Neural progenitor cell (in vitro differentiated cells): ENCODE measurements at regions not wholly inside any gene's neighbourhood (a gene's known extent, or its start where the extent isn't known, plus 50 kb on each side); places are given as distances from the start of the nearest gene placed in this dataset.

Experiments
- DNase-seq: peaks from one replicate; pipeline ENCODE4 v3.0.0-alpha.2; 2016; ENCODE audit warnings: low spot score
- H2AFZ ChIP-seq: fragments of 200-600 bp; sonication (generic); replicated peaks from 2 replicates; pipeline ENCODE4 v1.6.1; 2016; ENCODE audit warnings: antibody characterized with exemption
- H3F3A ChIP-seq: fragments of 200-600 bp; sonication (generic); 2 replicates; pipeline ENCODE4 v1.6.1; 2016; ENCODE audit warnings: antibody characterized with exemption, low read depth
- H3K27ac ChIP-seq: fragments of 200-600 bp; sonication (generic); 2 replicates; pipeline ENCODE4 v1.5.1; 2016; ENCODE audit warnings: mild to moderate bottlenecking
- H3K27me3 ChIP-seq: fragments of 200-600 bp; sonication (generic); 2 replicates; pipeline ENCODE4 v1.6.1; 2016; ENCODE audit warnings: mild to moderate bottlenecking, moderate library complexity
- H3K36me3 ChIP-seq: fragments of 200-600 bp; sonication (generic); 2 replicates; pipeline ENCODE4 v1.5.1; 2016
- H3K4me1 ChIP-seq: fragments of 200-600 bp; sonication (generic); 2 replicates; pipeline ENCODE4 v1.6.1; 2016; ENCODE audit warnings: mixed run types
- H3K4me2 ChIP-seq: fragments of 200-600 bp; sonication (generic); 2 replicates; pipeline ENCODE4 v1.6.1; 2016
- H3K4me3 ChIP-seq: fragments of 200-600 bp; sonication (generic); 2 replicates; pipeline ENCODE4 v1.5.1; 2016
- H3K79me2 ChIP-seq: fragments of 200-600 bp; sonication (generic); 2 replicates; pipeline ENCODE4 v1.6.1; 2016; ENCODE audit warnings: low read depth
- H3K9ac ChIP-seq: fragments of 200-600 bp; sonication (generic); 2 replicates; pipeline ENCODE4 v1.6.1; 2016
- H3K9me3 ChIP-seq: fragments of 200-600 bp; sonication (generic); 2 replicates; pipeline ENCODE4 v1.5.1; 2016; ENCODE audit warnings: low read depth
- H4K20me1 ChIP-seq: fragments of 200-600 bp; sonication (generic); 2 replicates; pipeline ENCODE4 v1.6.1; 2016; ENCODE audit warnings: low read depth
- H3K27ac Mint-ChIP-seq: 3 replicates; pipeline ENCODE4 v1.8.0; 2021; ENCODE audit warnings: mixed read lengths
- H3K27me3 Mint-ChIP-seq: 2 replicates; pipeline ENCODE4 v1.8.0; 2022; ENCODE audit warnings: low read depth, mild to moderate bottlenecking, inconsistent platforms, moderate library complexity, mixed read lengths; ENCODE audit not compliant: insufficient read depth
- H3K36me3 Mint-ChIP-seq: 3 replicates; pipeline ENCODE4 v1.8.0; 2021; ENCODE audit warnings: mixed read lengths
- H3K4me1 Mint-ChIP-seq: 3 replicates; pipeline ENCODE4 v1.8.0; 2021; ENCODE audit warnings: mixed read lengths
- H3K4me3 Mint-ChIP-seq: 3 replicates; pipeline ENCODE4 v1.8.0; 2021; ENCODE audit warnings: mild to moderate bottlenecking, moderate library complexity, mixed read lengths
- H3K9me3 Mint-ChIP-seq: 3 replicates; pipeline ENCODE4 v1.8.0; 2020; ENCODE audit warnings: mixed read lengths
- EZH2 ChIP-seq: fragments of 200-600 bp; sonication (generic); IDR thresholded peaks from 2 replicates; pipeline ENCODE4 v1.6.1; 2017; ENCODE audit warnings: antibody characterized with exemption, mild to moderate bottlenecking, moderate library complexity
- EZH2phosphoT487 ChIP-seq: fragments of 200-600 bp; sonication (generic); IDR thresholded peaks from 2 replicates; pipeline ENCODE4 v1.6.1; 2017; ENCODE audit warnings: antibody characterized with exemption
- TF ChIP-seq, protein P1 (sequence below): fragments of 200-600 bp; sonication (generic); IDR thresholded peaks from 2 replicates; pipeline ENCODE4 v1.5.1; 2017; ENCODE audit warnings: antibody characterized with exemption, mild to moderate bottlenecking

DNA sequence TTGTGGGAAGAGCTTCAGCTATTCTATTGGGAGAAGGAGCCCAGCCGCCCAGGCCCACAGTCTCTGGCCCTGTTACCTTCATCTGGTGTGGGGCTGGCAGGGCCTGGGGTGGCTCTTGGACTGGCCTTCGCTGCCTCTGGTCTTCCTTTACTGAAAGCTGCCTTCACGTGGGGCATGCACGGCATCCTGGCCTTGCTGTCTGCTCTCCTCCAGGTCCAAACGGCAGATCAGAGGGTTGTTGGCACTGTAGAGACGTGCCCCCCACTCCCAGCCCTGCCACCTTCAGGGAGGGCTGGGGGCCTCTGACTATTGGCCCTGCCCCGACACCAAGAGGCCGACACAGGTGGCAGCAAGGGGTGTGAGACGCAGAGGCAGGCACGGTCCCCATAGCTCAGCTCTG lies 291.3 kb upstream of the IRX1 start:
- no peaks in the 10 kb centered on the region for H3K36me3 ChIP-seq
- Mint-ChIP-seq H3K4me3 (no peak overlapping the region), H3K36me3 (no peaks in the 10 kb centered on the region), H3K9me3 (peaks cover 7% of the 10 kb centered on the region), H3K27ac (no peak overlapping the region), H3K4me1 (peaks cover 23% of the 10 kb centered on the region), H3K27me3 (peaks cover 5% of the 10 kb centered on the region)
- no peak overlapping the region for H2AFZ ChIP-seq
- no peak overlapping the region for H3K4me2 ChIP-seq
- no peaks in the 10 kb centered on the region for H3K9me3 ChIP-seq
- H3F3A ChIP-seq, result no peaks in the 10 kb centered on the region
- no peak overlapping the region for H3K4me3 ChIP-seq
- H3K4me1 ChIP-seq, result peaks cover 5% of the 10 kb centered on the region
- H3K79me2 ChIP-seq, result no peaks in the 10 kb centered on the region
- no peaks in the 10 kb centered on the region for H4K20me1 ChIP-seq
- H3K27me3 ChIP-seq, result no peaks in the 10 kb centered on the region
- no peak for DNase-seq
- TF ChIP-seq EZH2phosphoT487 (no peak), EZH2 (no peak)
- TF ChIP-seq, protein P1, sequence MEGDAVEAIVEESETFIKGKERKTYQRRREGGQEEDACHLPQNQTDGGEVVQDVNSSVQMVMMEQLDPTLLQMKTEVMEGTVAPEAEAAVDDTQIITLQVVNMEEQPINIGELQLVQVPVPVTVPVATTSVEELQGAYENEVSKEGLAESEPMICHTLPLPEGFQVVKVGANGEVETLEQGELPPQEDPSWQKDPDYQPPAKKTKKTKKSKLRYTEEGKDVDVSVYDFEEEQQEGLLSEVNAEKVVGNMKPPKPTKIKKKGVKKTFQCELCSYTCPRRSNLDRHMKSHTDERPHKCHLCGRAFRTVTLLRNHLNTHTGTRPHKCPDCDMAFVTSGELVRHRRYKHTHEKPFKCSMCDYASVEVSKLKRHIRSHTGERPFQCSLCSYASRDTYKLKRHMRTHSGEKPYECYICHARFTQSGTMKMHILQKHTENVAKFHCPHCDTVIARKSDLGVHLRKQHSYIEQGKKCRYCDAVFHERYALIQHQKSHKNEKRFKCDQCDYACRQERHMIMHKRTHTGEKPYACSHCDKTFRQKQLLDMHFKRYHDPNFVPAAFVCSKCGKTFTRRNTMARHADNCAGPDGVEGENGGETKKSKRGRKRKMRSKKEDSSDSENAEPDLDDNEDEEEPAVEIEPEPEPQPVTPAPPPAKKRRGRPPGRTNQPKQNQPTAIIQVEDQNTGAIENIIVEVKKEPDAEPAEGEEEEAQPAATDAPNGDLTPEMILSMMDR, result no peak
- H3K9ac ChIP-seq, result no peak overlapping the region
- no peak overlapping the region for H3K27ac ChIP-seq

DNA sequence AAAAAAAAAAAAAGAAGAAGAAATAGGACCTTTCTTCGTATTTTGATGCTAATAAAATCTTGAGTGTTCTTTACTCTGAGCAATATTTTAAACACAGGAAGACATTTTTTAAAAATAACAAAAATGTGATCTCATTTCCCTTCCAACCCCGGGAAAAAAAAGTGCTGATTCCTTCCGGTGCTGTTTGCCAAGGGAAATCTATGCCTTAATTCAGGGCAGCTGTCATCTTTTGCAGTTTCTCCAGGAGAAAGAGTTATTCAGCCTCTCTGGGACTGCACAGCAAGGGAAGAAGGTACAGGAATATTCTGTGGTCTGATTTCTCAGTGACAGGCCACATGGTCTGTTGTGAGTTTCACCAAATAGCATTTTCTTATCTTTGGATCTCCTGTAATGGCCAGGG lies 291.9 kb upstream of the IRX1 start:
- Mint-ChIP-seq H3K27me3 (peaks cover 5% of the 10 kb centered on the region), H3K4me3 (no peak overlapping the region), H3K9me3 (peaks cover 7% of the 10 kb centered on the region), H3K27ac (no peak overlapping the region), H3K36me3 (no peaks in the 10 kb centered on the region), H3K4me1 (peaks cover 23% of the 10 kb centered on the region)
- Histone ChIP-seq H3K36me3 (no peaks in the 10 kb centered on the region), H4K20me1 (no peaks in the 10 kb centered on the region), H3K4me1 (peaks cover 5% of the 10 kb centered on the region), H3K4me2 (no peak overlapping the region), H3K27ac (no peak overlapping the region), H3K79me2 (no peaks in the 10 kb centered on the region), H3K9ac (no peak overlapping the region), H3K9me3 (no peaks in the 10 kb centered on the region), H2AFZ (no peak overlapping the region), H3F3A (no peaks in the 10 kb centered on the region), H3K27me3 (no peaks in the 10 kb centered on the region), H3K4me3 (no peak overlapping the region)
- DNase-seq, result no peak
- TF ChIP-seq EZH2 (no peak), EZH2phosphoT487 (no peak)
- TF ChIP-seq, protein P1, result no peak

- Histone ChIP-seq H3K4me3 (no peak overlapping the region), H2AFZ (no peak overlapping the region), H3K4me1 (peaks cover 5% of the 10 kb centered on the region), H3K79me2 (no peaks in the 10 kb centered on the region), H4K20me1 (no peaks in the 10 kb centered on the region), H3K27ac (no peak overlapping the region), H3K9ac (no peak overlapping the region), H3K27me3 (no peaks in the 10 kb centered on the region), H3K36me3 (no peaks in the 10 kb centered on the region), H3K9me3 (no peaks in the 10 kb centered on the region), H3K4me2 (no peak overlapping the region), H3F3A (no peaks in the 10 kb centered on the region)
- no peak overlapping the region for H3K4me3 Mint-ChIP-seq
- no peak overlapping the region for H3K27ac Mint-ChIP-seq
- H3K9me3 Mint-ChIP-seq, result peaks cover 7% of the 10 kb centered on the region
- peaks cover 23% of the 10 kb centered on the region for H3K4me1 Mint-ChIP-seq
- DNase-seq, result no peak
- TF ChIP-seq, protein P1, result no peak
- TF ChIP-seq EZH2 (no peak), EZH2phosphoT487 (no peak)
- H3K27me3 Mint-ChIP-seq, result peaks cover 5% of the 10 kb centered on the region
- no peaks in the 10 kb centered on the region for H3K36me3 Mint-ChIP-seq
Observed at GRCh38 chr5:3302228-3302627, 293.4 kb upstream of the IRX1 start.
